GM18520 (cell line): ENCODE measurements at regions not wholly inside any gene's neighbourhood (a gene's known extent, or its start where the extent isn't known, plus 50 kb on each side); places are given as distances from the start of the nearest gene placed in this dataset.
"Not testable (repeated sequence)": the region's sequence is repeated elsewhere in the genome, so short reads cannot be mapped to it uniquely, and the experiment has no call there.

ENCODE experiments used
- ATAC-seq: cut with Tn5 transposase; IDR thresholded peaks from one replicate; pipeline ENCODE4 v1.9.1; 2021; ENCODE audit not compliant: unreplicated experiment

- no peak for ATAC-seq
Measured at GRCh38 chr1:95518310-95518709, 284.3 kb downstream of the RWDD3 start.

- ATAC-seq = no peak
Measured at GRCh38 chr1:95520390-95520789, 286.4 kb downstream of the RWDD3 start.

DNA sequence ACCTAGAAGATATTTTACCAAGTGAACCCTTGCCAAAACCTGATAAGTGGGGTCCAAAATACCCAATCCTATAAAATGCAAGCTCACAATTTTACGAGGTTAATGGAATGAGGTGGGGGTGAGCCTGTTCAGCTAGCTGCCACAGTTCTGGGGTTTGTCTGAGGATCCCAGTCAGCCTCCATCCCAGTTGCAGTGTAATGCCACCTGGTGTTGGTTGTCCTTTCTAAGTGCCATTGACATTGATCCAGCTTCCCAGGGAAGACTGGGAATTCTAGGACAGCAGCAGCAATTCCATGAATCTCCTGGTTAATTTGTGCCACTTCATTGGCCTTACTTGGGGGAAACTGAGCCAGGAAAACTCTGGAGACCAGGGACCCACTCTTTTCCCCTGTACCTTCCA, 298.3 kb downstream of the RWDD3 start:
- ATAC-seq = no peak

GRCh38 chr1:95534985-95535384, 301.0 kb downstream of the RWDD3 start:
- no peak for ATAC-seq

GRCh38 chr1:95535614-95536013, 301.6 kb downstream of the RWDD3 start:
- ATAC-seq = no peak

DNA sequence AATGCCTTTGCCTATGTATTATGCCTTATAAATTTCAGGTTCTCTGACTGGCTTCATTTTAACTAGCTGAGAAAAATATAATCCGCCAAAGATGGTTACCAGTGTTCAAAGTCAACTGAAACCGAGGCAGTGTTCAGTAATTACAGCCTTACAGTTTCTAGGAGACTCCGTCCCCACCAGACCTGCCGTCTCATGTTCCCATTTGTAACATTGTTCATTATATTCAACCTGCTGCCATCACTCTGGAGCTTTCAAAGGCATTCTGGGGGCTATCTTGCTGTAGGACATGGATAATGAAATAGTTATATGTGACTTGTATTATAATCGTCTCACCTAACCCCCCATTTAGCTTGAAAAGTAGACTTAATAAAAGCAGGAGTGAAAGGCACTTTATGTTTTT, 302.5 kb downstream of the RWDD3 start:
- no peak for ATAC-seq

DNA sequence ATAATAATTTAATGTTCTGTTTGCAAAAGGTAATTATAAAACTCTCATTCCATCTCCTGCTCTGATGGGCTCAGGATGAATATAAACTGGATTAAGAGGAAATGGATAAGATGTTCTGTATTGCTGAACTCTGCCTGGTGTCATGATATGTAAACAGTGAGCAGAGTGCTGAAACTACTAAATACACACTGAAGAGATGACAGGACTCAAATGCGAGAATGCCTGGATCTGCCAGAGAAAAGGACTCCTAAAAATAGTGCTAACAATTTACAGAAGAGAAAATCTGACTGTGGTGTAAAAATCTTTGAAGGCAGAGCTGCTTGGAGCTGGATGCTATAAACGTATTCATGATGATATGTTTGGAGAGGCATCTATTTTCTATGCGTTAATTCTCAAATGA, 303.2 kb downstream of the RWDD3 start:
- no peak for ATAC-seq

GRCh38 chr1:95538242-95538641, 304.2 kb downstream of the RWDD3 start:
- ATAC-seq = not testable (repeated sequence)

- ATAC-seq = no peak
Measured at GRCh38 chr1:95542936-95543335, 308.9 kb downstream of the RWDD3 start.

GRCh38 chr1:95547005-95547404, 313.0 kb downstream of the RWDD3 start:
- no peak for ATAC-seq

- no peak for ATAC-seq
Measured at GRCh38 chr1:95548211-95548610, 314.2 kb downstream of the RWDD3 start.

DNA sequence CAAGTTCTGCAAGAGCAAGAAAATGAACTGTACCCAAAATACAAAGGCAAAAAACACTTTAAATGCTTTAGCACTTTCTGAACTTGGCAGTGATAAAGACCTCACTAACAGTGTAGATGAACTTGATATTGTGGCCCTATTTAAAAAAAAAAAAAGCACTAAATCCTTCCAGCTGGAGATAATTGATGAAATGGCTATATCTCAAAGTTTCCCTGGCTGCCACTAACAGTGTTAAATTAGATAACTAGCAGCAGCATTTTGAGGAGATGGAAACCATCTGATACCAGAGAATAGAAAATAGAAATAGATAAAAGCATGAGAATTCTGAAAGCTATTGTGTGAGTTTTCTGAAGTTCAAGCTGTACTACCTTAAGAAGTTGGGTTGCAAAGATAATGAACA, 317.2 kb downstream of the RWDD3 start:
- ATAC-seq = no peak

DNA sequence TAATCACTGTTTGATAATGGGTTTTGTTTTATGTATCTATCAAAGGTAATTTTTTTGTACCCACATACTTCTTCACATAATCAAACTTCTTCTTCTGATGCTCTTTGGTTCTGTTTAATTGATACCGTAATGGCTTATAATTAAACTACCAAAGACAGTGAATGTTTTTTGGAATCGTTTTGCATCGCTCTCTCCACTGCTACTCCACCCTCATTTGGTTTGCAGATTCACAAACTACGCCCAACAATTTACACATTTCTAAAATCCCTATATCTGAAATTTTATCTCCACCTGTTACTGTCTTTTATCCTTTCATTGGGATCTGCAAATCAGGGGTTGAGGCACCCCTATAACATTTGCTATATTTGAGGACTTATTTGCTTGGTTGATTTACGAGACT, 319.6 kb downstream of the RWDD3 start:
- ATAC-seq = no peak

DNA sequence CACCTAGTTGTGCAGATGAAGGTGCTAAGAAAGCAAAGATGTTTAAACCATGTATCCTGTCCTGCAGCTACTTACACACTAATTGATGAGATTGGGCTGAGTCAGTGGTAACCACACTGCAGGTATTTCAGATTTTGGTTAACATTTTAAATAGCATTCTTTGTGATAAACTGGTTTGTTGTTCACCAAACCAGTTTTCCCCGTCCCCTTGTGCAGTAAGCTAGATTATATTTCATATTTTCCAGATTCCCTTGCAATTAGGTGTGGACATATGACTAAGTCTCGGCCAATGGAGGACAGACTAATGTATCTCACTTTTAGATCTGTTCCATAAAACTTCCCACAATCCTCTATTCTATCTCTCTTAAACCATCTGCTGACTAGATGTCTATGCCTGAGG, 320.4 kb downstream of the RWDD3 start:
- no peak for ATAC-seq

GRCh38 chr1:95558791-95559190, 324.8 kb downstream of the RWDD3 start:
- no peak for ATAC-seq

GRCh38 chr1:95561346-95561745, 327.3 kb downstream of the RWDD3 start:
- ATAC-seq = no peak

DNA sequence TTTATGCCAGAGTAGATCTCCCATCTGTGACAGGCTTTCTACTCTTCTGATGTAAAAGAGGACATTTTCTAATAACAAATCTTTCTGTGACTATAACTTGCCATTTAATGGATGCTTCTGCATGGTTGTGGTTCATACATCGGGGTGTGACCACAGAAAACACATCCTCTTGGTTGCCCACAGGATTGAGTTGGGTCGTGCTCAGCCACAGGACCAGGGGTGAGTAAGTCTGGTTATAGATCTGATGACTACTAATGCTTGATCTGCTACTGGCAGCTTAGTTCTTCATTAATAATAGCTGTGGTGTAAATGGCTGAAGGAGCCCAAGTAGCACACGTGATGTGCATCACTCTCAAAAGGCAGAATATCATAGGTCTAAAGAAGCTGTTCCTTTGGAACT, 328.2 kb downstream of the RWDD3 start:
- ATAC-seq = no peak

DNA sequence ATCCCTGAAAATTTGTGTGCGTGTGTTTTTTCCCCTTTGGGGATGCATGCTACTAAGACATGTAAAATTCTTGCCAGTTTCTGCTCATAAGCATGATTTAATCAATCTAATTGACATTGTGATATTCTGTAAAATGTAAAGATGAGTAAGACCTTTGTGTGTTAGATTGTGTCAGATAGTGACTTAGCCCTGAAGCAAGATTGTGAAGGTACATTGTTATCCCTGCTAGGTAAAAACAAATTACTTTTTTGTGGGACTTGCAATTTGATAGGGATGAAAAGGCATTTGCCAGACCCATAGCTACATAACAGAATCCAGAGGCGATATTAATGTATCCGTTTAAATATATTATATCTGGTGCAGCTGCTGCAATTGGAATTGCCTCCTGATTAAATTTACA, 338.0 kb downstream of the RWDD3 start:
- ATAC-seq = no peak

DNA sequence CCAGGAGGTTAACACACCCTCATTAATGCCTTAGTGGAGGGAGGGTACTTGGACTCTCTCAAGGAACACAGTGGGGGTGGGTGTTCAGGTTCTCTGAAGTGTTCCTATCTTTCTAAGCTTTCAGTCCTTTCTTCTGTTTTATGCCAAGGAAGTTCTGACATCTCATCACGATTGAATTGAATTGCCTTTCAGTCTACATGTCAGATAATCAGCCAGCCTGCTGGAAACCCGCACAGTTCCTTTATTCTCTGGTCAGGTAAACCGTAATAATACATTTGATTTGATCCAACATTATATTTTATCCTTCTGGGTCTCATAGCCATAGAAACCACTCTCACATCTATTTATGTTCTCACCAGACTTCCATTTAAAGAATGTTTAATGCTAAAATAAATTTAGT, 339.0 kb downstream of the RWDD3 start:
- no peak for ATAC-seq

- no peak for ATAC-seq
Measured at GRCh38 chr1:95575291-95575690, 341.3 kb downstream of the RWDD3 start.

GRCh38 chr1:95578462-95578861, 344.5 kb downstream of the RWDD3 start:
- no peak for ATAC-seq

DNA sequence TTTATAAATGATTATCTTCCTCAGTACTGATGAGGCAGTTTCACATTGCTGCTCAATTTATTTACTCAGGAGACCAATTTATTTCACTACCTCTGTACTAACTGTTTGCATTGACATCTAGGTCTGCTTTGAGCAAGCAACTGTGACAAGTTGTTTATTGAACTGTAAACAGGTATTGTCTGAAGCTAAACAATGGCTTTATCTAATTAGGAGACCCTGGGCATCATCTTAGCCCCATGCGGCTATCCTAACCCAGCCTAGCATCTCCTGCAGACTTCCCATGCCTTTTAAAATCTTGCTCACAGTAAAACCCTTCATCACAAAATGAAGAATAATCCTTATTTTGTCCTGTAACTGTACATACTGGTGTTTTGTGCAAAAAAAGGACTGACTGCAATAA, 348.2 kb downstream of the RWDD3 start:
- no peak for ATAC-seq

GRCh38 chr1:95582746-95583145, 348.7 kb downstream of the RWDD3 start:
- ATAC-seq = no peak

DNA sequence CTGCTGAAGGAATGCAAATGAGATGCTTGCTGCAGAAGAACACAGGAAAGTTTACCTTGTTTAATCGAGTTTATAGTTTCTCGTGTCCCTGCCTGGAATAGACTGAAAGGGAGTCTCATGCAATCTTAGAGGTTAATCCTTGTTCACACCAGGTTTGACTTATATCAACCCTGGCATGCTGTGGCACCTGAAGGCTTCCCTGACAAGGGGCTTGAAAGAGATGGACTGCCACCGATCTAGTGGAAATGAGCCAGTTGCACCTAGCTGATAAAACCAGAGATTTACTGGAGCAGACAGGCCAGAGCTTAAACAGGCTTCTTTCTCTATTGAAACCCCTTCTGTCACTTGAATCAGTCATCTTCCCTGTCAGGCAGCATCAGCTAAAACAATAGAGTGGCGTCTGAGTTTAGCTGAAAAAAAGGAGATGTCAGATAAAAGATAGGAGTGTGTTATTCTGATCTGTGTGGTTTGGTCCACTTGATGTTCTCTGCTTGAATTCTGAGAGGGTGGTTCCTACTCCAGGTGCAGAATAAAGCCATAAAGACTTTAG, 349.7 kb downstream of the RWDD3 start:
- ATAC-seq = no peak
